OCI-LY7 (cell line): ENCODE measurements at regions not wholly inside any gene's neighbourhood (a gene's known extent, or its start where the extent isn't known, plus 50 kb on each side); places are given as distances from the start of the nearest gene placed in this dataset.

Experiments used
- BruUV-seq: library from RNA; stranded (reverse); fragments of 400-500 nt; replicated peaks from 2 replicates; lab custom pipeline; 2021; lab: Mats Ljungman, UMichigan
- CTCF ChIA-PET: fragments of 300-600 bp; sonication (Branson Sonifier 250); formaldehyde crosslinking; loops from one replicate; lab custom pipeline; 2022; ENCODE audit warnings: antibody characterized with exemption; ENCODE audit not compliant: unreplicated experiment; lab: Charles Lee
- POLR2A ChIA-PET: fragments of 300-600 bp; sonication (Branson Sonifier 250); formaldehyde crosslinking; loops from one replicate; lab custom pipeline; 2022; ENCODE audit warnings: antibody characterized with exemption; lab: Charles Lee
- DNase-seq: peaks from one replicate; pipeline ENCODE4 v3.0.0-alpha.2; 2015; ENCODE audit warnings: low spot score
- H2AFZ ChIP-seq: fragments of 200-600 bp; sonication (generic), shearing (Covaris generic); 2 replicates; pipeline ENCODE4 v1.6.1; 2014; ENCODE audit warnings: mild to moderate bottlenecking, antibody characterized with exemption, low read length, moderate library complexity
- H3K27ac ChIP-seq: fragments of 200-600 bp; sonication (generic); 2 replicates; pipeline ENCODE4 v1.5.1; 2014; ENCODE audit warnings: mixed run types, low read depth, mild to moderate bottlenecking, moderate library complexity, low read length, inconsistent platforms; ENCODE audit not compliant: poor library complexity, severe bottlenecking
- H3K36me3 ChIP-seq: fragments of 200-600 bp; sonication (generic); 2 replicates; pipeline ENCODE4 v1.6.1; 2014; ENCODE audit warnings: mild to moderate bottlenecking, antibody characterized with exemption, low read length, moderate library complexity, mixed read lengths; ENCODE audit not compliant: insufficient read depth
- H3K4me1 ChIP-seq: fragments of 200-600 bp; sonication (generic); 2 replicates; pipeline ENCODE4 v1.5.1; 2014; ENCODE audit warnings: mild to moderate bottlenecking, low read length; ENCODE audit not compliant: insufficient read depth, poor library complexity, severe bottlenecking
- H3K4me2 ChIP-seq: fragments of 200-600 bp; sonication (generic); 2 replicates; pipeline ENCODE4 v1.6.1; 2014; ENCODE audit warnings: mild to moderate bottlenecking, low read length
- H3K4me3 ChIP-seq: fragments of 200-600 bp; sonication (generic); 2 replicates; pipeline ENCODE4 v1.5.1; 2014; ENCODE audit warnings: mild to moderate bottlenecking, low read depth, low read length; ENCODE audit not compliant: poor library complexity, severe bottlenecking
- H3K79me2 ChIP-seq: fragments of 200-600 bp; sonication (generic); 2 replicates; pipeline ENCODE4 v1.6.1; 2016; ENCODE audit warnings: low read depth, mild to moderate bottlenecking, low read length, moderate library complexity, mixed read lengths; ENCODE audit not compliant: insufficient read depth
- H3K9me2 ChIP-seq: fragments of 200-600 bp; sonication (generic); 2 replicates; pipeline ENCODE4 v1.6.1; 2016; ENCODE audit warnings: mild to moderate bottlenecking, low read length, mixed read lengths; ENCODE audit not compliant: insufficient read depth
- H3K9me3 ChIP-seq: fragments of 200-600 bp; sonication (generic); 2 replicates; pipeline ENCODE4 v1.6.1; 2014; ENCODE audit warnings: mild to moderate bottlenecking, mixed run types, low read length, mixed read lengths
- H4K20me1 ChIP-seq: fragments of 200-600 bp; sonication (generic); 2 replicates; pipeline ENCODE4 v1.6.1; 2014; ENCODE audit warnings: mild to moderate bottlenecking, antibody characterized with exemption, low read length, moderate library complexity, mixed read lengths; ENCODE audit not compliant: insufficient read depth
- EZH2phosphoT487 ChIP-seq: fragments of 200-600 bp; sonication (generic); IDR thresholded peaks from 2 replicates; pipeline ENCODE4 v1.6.1; 2018; ENCODE audit warnings: low read depth, borderline replicate concordance, mild to moderate bottlenecking, mixed run types, antibody characterized with exemption, low read length, moderate library complexity, mixed read lengths
- intact Hi-C: fragments of 100-400 bp; cut with micrococcal nuclease; formaldehyde crosslinking; loops from one replicate; pipeline ENCODE4 v1.10.0; 2022; ENCODE audit not compliant: unreplicated experiment
- TF ChIP-seq, protein P1 (sequence below): fragments of 200-600 bp; sonication (generic); conservative IDR thresholded peaks from 2 replicates; pipeline ENCODE4 v1.5.1; 2014; ENCODE audit warnings: mild to moderate bottlenecking, antibody characterized with exemption, low read length, moderate library complexity, mixed read lengths

DNA sequence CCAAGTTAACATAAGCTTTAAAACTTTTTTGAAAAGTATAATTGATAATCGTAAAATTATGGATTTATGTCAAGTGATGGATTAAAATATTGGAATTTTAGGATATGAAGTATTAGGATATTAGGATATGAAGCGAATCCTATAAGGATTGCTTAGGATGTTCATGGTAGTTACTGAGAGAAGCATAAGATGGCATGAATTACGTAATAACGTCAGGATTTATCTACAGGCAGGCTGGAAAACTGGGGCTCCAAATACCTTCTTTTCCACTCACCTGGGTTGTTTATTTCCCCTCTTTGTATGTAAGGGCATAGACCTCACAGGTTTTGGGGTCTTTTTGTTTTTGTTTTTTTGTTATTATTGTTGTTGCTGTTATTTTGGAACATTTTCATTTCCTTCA lies 65.2 kb upstream of the TMEM33 start:
- POLR2A ChIA-PET: interaction anchor here (0.8 kb wide), 1 partner anchor 9 kb away, joined by 3 read pairs; no protein-coding TSS in a partner anchor
- no peaks in the 10 kb centered on the region for H3K9me3 ChIP-seq
- no peak overlapping the region for H3K4me3 ChIP-seq
- no peak overlapping the region for H3K27ac ChIP-seq
- H3K36me3 ChIP-seq: no peaks in the 10 kb centered on the region
- no TSS peak for BruUV-seq
- CTCF ChIA-PET: no interaction called here
- H3K79me2 ChIP-seq: no peaks in the 10 kb centered on the region
- H4K20me1 ChIP-seq: no peaks in the 10 kb centered on the region
- no peak overlapping the region for H3K4me2 ChIP-seq
- no peaks in the 10 kb centered on the region for H3K4me1 ChIP-seq
- TF ChIP-seq, protein P1, sequence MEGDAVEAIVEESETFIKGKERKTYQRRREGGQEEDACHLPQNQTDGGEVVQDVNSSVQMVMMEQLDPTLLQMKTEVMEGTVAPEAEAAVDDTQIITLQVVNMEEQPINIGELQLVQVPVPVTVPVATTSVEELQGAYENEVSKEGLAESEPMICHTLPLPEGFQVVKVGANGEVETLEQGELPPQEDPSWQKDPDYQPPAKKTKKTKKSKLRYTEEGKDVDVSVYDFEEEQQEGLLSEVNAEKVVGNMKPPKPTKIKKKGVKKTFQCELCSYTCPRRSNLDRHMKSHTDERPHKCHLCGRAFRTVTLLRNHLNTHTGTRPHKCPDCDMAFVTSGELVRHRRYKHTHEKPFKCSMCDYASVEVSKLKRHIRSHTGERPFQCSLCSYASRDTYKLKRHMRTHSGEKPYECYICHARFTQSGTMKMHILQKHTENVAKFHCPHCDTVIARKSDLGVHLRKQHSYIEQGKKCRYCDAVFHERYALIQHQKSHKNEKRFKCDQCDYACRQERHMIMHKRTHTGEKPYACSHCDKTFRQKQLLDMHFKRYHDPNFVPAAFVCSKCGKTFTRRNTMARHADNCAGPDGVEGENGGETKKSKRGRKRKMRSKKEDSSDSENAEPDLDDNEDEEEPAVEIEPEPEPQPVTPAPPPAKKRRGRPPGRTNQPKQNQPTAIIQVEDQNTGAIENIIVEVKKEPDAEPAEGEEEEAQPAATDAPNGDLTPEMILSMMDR: no peak
- TF ChIP-seq EZH2phosphoT487: no peak
- H2AFZ ChIP-seq: no peak overlapping the region
- H3K9me2 ChIP-seq: no peaks in the 10 kb centered on the region
- DNase-seq: no peak
- intact Hi-C loops: no loop called here

DNA sequence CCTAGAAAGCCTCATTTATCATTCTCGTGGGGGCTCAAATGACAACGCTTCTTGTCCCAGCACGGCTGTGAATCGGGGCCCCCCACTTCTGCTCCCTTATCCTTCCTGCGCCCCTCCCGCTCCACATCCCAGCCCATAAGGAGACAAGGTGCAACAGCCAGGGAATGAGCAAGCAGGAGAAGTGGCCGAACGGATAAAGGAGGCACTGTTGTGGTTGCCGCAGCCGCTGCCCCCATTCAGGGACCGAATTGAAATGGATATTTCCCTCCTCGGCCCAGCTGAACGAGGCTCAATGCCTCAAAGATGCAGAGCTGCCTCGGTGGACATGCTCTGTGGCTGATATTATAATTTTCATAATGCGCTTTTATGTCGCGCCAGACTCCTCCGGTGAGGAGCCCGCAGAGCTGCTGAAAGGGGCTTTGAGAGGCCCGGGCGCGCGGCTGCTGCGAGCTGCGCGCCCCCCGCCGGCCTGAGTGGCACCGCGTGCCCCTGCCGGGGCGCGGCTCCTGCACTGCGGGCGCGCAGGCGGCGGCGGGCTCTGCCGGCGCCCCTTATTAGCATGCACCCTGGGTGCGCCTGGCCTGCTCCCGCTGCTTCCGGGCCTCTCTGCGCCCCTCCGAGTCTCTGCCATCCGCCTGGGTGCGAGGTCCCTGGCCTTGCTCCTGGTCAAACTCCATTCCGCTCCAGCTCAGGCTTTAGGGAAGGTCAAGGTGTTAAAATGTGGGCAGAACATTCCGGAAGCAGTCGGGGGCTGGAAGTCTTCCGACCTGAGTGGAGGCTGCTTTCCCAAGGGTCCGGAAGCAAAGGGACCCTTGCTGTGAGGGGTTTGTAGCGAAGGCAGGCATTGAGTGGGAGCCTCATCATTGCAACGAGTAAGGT lies 68.2 kb upstream of the TMEM33 start:
- POLR2A ChIA-PET: interaction anchor here (0.5 kb wide), 1 partner anchor 1766 kb away, joined by 3 read pairs; no protein-coding TSS in a partner anchor
- H3K79me2 ChIP-seq: no peaks in the 10 kb centered on the region
- no peak overlapping the region for H3K4me2 ChIP-seq
- intact Hi-C loops: no loop called here
- CTCF ChIA-PET: no interaction called here
- TF ChIP-seq, protein P1: no peak
- no peak for TF ChIP-seq EZH2phosphoT487
- DNase-seq: no peak
- H4K20me1 ChIP-seq: no peaks in the 10 kb centered on the region
- H2AFZ ChIP-seq: no peak overlapping the region
- no peaks in the 10 kb centered on the region for H3K4me1 ChIP-seq
- H3K4me3 ChIP-seq: no peak overlapping the region
- no TSS peak for BruUV-seq
- no peaks in the 10 kb centered on the region for H3K9me3 ChIP-seq
- no peaks in the 10 kb centered on the region for H3K9me2 ChIP-seq
- H3K27ac ChIP-seq: no peak overlapping the region
- no peaks in the 10 kb centered on the region for H3K36me3 ChIP-seq
